ENCODE measurements at regions not wholly inside any gene's neighbourhood (a gene's known extent, or its start where the extent isn't known, plus 50 kb on each side); places are given as distances from the start of the nearest gene placed in this dataset.
A peak's percentile ranks its signal among the peaks of the same experiment; 100 is the strongest.

DNA sequence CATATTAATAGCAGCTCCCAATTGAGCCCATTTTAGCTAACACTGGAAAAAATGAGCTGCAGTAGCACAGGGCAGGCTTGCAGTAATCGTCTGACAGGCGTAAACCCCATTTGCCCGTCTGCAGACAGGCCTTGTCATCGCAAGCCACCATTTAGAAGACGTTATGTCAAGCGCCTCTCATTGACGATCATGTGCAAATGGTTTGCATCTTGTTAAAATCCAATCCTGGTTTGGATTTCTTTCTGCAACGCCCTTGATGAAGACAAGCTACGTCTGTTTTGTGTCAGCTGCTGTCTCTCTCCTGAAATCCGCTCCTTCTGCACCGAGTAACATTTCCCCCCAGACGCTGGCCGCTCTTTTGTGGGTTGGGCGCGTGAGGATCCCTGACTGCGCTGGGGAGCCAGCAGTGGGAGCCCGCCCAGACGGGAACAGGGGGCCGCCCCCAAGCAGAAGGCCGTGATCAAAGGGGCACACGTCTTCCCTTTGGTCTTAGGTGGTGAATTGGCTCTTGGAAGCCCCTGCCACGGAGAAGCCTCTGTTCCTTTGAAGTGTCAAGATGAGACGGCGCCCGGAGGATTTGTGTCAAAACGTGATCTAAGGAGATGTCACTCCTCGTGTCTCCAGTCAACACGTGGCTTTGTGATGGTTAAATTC, 84.2 kb upstream of the GPC1 start:
- H3K27ac ChIP-seq (ENCODE audit: low read depth, low read length) = peak overlapping the region; percentile 25
- H3K27me3 ChIP-seq (ENCODE audit: control insufficient read depth, insufficient read depth, low read length) = no peaks in the 10 kb centered on the region
- H3K4me1 ChIP-seq (ENCODE audit: control insufficient read depth, insufficient read depth, low read length) = peaks cover 15% of the 10 kb centered on the region
- H3K36me3 ChIP-seq (ENCODE audit: control insufficient read depth, insufficient read depth, low read length) = no peaks in the 10 kb centered on the region
- H3K4me3 ChIP-seq (ENCODE audit: low read length) = no peak overlapping the region
- no peak overlapping the region for H3K9ac ChIP-seq (ENCODE audit: low read length)

DNA sequence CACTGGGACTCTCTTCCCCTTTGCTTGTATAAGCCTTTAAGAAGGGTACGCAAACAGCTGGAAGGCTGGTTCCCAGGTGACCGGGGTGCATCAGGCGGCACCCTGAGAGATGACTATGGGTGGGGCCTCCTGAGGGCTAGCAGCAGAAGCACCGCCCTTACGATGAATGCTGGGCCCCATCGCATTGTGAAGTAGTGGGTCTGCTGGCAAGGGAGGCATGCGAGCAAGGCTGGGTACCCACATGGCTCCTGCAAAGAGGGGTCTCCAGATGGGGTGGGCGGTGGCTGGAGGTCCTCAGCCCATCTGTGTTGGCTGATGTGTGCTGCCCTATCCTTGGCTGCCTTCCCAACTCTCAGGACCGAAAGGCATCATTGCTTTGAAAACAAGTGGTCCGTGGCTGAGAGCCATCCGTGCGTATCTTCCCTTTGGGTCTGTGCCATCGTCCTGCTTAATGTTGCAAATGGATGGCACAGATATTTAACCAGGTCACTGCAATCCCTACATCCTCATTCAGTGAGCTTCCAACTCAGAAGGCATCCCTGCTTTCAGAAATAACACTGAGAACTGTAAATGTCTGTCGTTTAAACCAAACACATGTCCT, 83.5 kb upstream of the GPC1 start:
- H3K36me3 ChIP-seq (ENCODE audit: control insufficient read depth, insufficient read depth, low read length) = no peaks in the 10 kb centered on the region
- H3K27ac ChIP-seq (ENCODE audit: low read depth, low read length) = peak overlapping the region; percentile 27
- no peaks in the 10 kb centered on the region for H3K27me3 ChIP-seq (ENCODE audit: control insufficient read depth, insufficient read depth, low read length)
- peaks cover 15% of the 10 kb centered on the region for H3K4me1 ChIP-seq (ENCODE audit: control insufficient read depth, insufficient read depth, low read length)
- H3K4me3 ChIP-seq (ENCODE audit: low read length) = no peak overlapping the region
- H3K9ac ChIP-seq (ENCODE audit: low read length) = no peak overlapping the region

DNA sequence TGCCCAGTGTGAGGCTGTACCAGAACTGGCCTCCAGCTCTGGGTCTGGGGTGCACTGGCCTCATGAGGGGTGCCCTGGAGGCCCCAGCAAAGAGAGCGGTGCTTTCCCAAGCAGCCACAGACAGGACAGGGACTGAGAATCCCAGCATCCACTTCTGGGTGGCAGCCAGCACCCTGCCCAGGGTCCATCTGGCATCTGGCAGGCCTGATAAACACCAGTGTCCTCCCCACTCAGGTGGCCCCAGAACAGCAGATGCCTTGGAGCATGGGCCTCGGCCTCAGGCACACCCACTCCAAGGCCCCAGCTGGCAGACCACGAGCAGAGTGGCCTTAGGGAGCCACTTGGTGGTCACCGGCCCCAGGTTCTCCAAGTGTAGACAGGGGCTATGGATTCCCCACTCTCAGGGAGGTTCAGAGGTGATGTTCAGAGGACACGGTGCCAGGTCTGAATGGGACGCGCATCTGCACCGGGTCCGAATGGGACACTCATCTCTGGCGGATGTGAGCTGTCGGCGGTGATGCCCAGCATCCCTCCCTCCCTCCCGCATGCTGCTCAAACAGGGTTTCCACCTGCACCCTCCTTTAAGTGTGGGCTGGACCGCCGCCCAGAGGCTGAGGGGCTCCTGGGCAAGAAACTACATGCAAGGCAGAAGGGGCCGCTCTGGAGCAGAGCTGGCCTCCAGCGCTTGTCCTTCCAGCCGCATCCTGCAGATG, 82.2 kb upstream of the GPC1 start:
- no peak overlapping the region for H3K4me3 ChIP-seq (ENCODE audit: low read length)
- H3K27ac ChIP-seq (ENCODE audit: low read depth, low read length) = no peak overlapping the region
- no peaks in the 10 kb centered on the region for H3K36me3 ChIP-seq (ENCODE audit: control insufficient read depth, insufficient read depth, low read length)
- H3K4me1 ChIP-seq (ENCODE audit: control insufficient read depth, insufficient read depth, low read length) = peaks cover 15% of the 10 kb centered on the region
- H3K9ac ChIP-seq (ENCODE audit: low read length) = no peak overlapping the region
- no peaks in the 10 kb centered on the region for H3K27me3 ChIP-seq (ENCODE audit: control insufficient read depth, insufficient read depth, low read length)

DNA sequence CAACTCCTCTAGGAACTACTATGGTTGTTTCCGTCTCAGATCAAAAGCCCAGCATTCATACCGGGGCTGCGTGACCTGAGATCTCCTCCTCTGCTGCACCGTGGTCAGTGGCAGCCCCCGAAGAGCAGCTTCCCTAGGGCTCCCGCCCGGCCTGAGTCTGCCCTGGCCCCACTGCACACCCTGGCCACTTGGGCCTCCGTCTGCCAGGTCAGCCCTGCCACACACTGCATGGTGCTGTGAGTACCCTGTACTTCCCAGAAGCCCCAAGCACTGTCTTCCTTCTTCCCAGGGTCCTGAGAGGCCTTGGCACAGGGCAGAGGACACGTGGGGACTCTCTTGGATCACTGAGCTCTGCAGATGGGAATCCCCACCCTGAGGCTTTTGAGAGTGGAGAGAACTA, 81.5 kb upstream of the GPC1 start:
- H3K4me1 ChIP-seq (ENCODE audit: control insufficient read depth, insufficient read depth, low read length) = peaks cover 15% of the 10 kb centered on the region
- no peak overlapping the region for H3K27ac ChIP-seq (ENCODE audit: low read depth, low read length)
- H3K36me3 ChIP-seq (ENCODE audit: control insufficient read depth, insufficient read depth, low read length) = no peaks in the 10 kb centered on the region
- H3K9ac ChIP-seq (ENCODE audit: low read length) = no peak overlapping the region
- H3K4me3 ChIP-seq (ENCODE audit: low read length) = no peak overlapping the region
- H3K27me3 ChIP-seq (ENCODE audit: control insufficient read depth, insufficient read depth, low read length) = no peaks in the 10 kb centered on the region

DNA sequence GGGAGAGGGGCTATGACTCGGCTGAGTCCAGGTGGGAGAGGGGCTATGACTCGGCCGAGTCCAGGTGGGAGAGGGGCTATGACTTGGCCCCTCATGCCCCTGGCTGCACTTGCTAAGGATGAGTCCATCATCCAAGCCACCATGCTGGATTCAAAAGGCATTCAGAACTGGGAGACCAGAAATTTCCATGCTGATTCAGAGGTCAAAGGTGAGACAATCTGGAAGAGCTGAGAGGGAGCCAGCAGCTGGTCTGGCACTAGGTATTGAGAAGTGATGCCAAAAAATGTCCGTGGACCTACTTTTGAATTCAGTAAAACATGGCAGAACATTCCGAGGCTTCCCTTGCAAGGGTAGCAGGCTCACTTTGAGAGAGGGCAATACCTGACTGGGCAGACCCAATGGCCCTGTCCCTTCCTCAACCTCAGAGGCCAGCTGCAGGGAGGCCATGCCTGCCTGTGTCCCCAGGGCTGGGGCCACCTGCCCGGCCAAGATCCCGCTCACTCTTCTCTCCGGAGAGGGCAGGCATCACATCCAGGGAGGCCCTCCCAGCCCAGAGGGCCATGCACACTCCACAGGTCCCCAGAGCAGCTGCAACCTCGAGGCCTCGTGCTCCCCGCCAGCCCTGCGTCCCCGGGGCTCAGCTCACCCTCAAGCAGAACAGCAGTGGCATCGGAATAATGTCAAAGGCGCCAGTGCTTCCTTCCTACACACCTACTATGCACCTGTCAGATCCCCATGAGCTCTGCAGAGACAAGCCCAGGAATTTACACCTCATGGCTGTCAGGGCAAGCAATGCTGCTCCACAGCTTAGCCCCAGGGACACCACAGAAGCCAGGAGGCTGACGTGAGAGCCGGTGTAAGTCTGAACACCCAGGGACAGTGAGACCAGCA, 80.2 kb upstream of the GPC1 start:
- H3K9ac ChIP-seq (ENCODE audit: low read length) = no peak overlapping the region
- H3K4me3 ChIP-seq (ENCODE audit: low read length) = no peak overlapping the region
- peaks cover 15% of the 10 kb centered on the region for H3K4me1 ChIP-seq (ENCODE audit: control insufficient read depth, insufficient read depth, low read length)
- no peak overlapping the region for H3K27ac ChIP-seq (ENCODE audit: low read depth, low read length)
- no peaks in the 10 kb centered on the region for H3K27me3 ChIP-seq (ENCODE audit: control insufficient read depth, insufficient read depth, low read length)
- H3K36me3 ChIP-seq (ENCODE audit: control insufficient read depth, insufficient read depth, low read length) = no peaks in the 10 kb centered on the region

DNA sequence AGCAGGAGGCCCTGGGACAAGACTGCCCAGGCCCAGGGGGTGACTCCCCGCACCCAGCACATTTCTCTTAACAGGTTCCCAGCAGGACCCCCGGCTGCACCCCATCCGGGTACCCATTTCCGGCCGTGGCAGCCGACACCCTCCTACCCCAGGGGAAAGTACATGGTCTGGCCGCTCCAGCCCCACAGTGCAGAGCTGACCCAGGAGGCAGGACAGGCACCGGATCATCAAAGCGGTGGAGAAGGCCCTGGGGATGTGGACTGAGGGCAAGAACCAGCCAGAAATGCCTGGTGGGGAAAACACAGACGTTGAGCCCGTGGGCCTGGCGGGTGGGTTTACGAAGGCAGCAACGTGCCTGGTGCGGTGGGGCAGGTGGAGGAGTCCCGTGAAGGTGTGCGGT, 79.5 kb upstream of the GPC1 start:
- Histone ChIP-seq H3K27me3 (ENCODE audit: control insufficient read depth, insufficient read depth, low read length) (no peaks in the 10 kb centered on the region), H3K27ac (ENCODE audit: low read depth, low read length) (no peak overlapping the region), H3K4me3 (ENCODE audit: low read length) (no peak overlapping the region), H3K9ac (ENCODE audit: low read length) (no peak overlapping the region), H3K4me1 (ENCODE audit: control insufficient read depth, insufficient read depth, low read length) (peaks cover 10% of the 10 kb centered on the region), H3K36me3 (ENCODE audit: control insufficient read depth, insufficient read depth, low read length) (no peaks in the 10 kb centered on the region)

DNA sequence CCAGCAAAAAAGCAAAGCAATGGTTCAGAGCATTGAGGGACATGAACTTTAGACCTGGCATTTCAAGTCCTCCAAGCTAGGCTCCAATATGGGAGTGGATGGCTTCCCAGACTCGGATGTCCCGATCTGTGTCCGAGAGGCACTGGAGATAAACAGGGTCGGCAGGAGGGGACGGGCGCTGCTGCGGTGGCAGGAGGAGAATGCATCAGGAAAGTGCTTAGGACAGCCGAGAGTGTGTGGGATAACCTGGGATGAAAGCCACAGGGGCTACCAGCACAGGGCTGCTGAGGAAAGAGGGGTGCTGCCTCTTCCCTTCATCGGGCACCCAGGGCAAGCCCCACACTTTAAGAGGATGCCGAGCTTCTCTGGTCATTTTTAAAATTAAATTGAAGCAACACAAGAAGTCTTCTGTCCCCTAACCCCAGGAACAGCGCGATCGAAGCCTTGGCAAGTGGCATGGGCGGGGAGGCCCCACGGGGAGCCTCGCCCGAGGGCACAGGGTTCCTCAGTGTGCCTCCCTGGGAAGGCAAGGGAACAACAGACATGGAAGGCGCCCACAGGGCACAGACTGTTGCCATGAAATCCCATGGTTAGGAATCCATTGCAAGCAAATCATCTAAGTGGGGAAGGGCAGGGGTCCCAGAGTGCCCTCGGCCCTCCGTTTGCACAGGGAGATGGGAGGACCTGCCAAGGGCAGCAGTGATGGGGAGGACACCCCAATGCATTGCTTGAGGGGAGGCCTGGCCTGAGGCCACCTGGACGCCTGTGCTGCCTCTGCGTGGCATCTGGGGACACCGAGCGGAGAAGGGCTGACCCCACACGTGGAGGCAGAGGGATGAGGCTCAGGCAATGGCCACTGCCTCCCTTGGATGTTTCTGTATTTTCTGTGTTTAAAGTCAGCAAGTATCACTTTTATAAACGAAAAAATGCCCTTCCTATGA, 78.5 kb upstream of the GPC1 start:
- no peak overlapping the region for H3K27ac ChIP-seq (ENCODE audit: low read depth, low read length)
- peaks cover 3% of the 10 kb centered on the region for H3K4me1 ChIP-seq (ENCODE audit: control insufficient read depth, insufficient read depth, low read length)
- H3K4me3 ChIP-seq (ENCODE audit: low read length) = no peak overlapping the region
- no peak overlapping the region for H3K9ac ChIP-seq (ENCODE audit: low read length)
- no peaks in the 10 kb centered on the region for H3K27me3 ChIP-seq (ENCODE audit: control insufficient read depth, insufficient read depth, low read length)
- H3K36me3 ChIP-seq (ENCODE audit: control insufficient read depth, insufficient read depth, low read length) = no peaks in the 10 kb centered on the region

DNA sequence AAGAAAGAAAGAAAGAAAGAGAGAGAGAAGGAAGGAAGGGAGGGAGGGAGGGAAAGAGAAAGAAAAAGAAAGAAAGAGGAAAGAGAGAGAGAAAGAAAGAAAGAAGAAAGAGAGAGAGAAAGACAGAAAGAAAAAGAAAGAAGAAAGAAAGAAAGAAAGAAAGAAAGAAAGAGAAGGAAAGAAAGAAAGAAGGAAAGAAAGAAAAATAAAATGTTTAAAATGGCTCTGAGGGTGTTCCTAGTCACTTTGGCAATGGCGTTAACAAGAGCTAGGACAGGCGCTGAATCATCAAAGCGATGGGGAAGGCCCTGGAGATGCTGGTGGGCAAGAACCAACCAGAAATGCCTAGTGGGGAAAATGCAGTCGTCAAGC, 77.8 kb upstream of the GPC1 start:
- Histone ChIP-seq H3K4me1 (ENCODE audit: control insufficient read depth, insufficient read depth, low read length) (no peaks in the 10 kb centered on the region), H3K36me3 (ENCODE audit: control insufficient read depth, insufficient read depth, low read length) (no peaks in the 10 kb centered on the region), H3K4me3 (ENCODE audit: low read length) (no peak overlapping the region), H3K27ac (ENCODE audit: low read depth, low read length) (no peak overlapping the region), H3K27me3 (ENCODE audit: control insufficient read depth, insufficient read depth, low read length) (no peaks in the 10 kb centered on the region), H3K9ac (ENCODE audit: low read length) (no peak overlapping the region)

DNA sequence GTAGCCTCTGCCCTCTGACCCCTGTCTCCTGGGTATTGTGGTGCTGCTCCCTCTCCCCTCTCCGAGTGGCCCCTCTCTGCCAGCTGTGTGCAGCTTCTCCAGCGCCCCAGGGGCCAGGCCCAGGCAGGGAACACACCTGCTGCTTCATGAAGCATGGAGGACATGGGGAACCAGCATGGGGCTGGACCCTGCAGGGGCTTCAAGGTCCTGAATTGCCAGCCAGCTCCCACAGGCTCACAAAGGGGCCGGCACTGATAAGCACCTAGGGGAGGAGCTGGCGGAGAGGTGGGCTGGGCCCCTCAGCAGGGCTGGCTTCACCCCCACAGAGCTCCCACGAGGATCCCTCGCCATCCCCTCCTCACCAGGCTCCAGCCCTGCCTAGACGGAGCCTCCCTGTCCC, 77.4 kb upstream of the GPC1 start:
- Histone ChIP-seq H3K27ac (ENCODE audit: low read depth, low read length) (no peak overlapping the region), H3K9ac (ENCODE audit: low read length) (no peak overlapping the region), H3K27me3 (ENCODE audit: control insufficient read depth, insufficient read depth, low read length) (no peaks in the 10 kb centered on the region)

DNA sequence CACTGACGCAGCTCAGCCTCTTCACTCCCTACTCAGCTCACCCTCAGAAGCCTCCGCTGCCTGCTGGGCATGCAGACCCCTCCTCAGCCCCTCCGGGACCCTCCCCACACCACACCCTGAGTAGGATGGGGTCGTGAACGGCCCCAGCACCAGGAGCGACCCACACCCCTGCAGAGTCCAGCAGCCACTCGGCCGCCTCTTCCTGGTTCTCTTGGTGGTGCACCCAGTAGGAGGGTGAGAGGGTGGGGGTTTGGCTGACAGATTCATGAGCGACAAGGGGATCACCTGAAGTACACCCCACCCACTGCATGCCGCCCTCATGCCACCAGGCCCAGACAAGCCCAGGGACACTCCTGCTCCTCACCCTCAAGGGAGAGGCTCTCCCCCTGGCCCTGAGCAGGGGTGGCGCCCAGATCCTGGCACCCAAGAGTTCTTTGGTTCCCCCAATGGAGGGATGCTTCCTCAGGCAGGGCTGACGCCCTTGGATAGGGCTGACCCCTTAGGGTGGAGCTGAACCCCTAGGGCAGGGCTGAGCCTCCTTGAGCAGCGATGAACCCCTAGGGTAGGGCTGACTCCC, 76.6 kb upstream of the GPC1 start:
- no peak overlapping the region for H3K27ac ChIP-seq (ENCODE audit: low read depth, low read length)
- no peak overlapping the region for H3K4me3 ChIP-seq (ENCODE audit: low read length)
- no peak overlapping the region for H3K9ac ChIP-seq (ENCODE audit: low read length)
- H3K27me3 ChIP-seq (ENCODE audit: control insufficient read depth, insufficient read depth, low read length) = no peaks in the 10 kb centered on the region
- H3K36me3 ChIP-seq (ENCODE audit: control insufficient read depth, insufficient read depth, low read length) = no peaks in the 10 kb centered on the region
- H3K4me1 ChIP-seq (ENCODE audit: control insufficient read depth, insufficient read depth, low read length) = no peaks in the 10 kb centered on the region

More for the DNA sequence above, 77.4 kb upstream of the GPC1 start:
- Histone ChIP-seq H3K4me3 (ENCODE audit: low read length) (no peak overlapping the region), H3K36me3 (ENCODE audit: control insufficient read depth, insufficient read depth, low read length) (no peaks in the 10 kb centered on the region), H3K4me1 (ENCODE audit: control insufficient read depth, insufficient read depth, low read length) (no peaks in the 10 kb centered on the region)

DNA sequence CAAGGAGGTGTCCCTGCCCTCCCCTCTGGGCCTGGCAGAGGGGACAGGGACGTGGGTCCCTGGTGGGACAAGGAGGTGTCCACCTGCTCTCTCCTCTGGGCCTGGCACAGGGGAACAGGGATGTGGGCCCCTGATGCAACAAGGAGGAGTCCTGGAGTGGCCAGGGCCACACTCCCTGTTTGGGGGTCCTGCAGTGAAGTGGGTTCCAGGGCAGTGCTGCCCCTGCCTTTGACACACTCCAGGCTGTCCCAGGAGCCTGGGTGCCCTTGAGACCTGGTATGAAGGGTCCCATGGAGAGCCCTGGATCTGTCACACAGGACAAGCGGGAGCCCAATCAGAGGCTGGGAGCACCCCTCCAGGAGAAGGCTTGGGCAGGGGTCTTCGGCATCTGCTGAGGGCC, 75.8 kb upstream of the GPC1 start:
- Histone ChIP-seq H3K4me1 (ENCODE audit: control insufficient read depth, insufficient read depth, low read length) (no peaks in the 10 kb centered on the region), H3K27me3 (ENCODE audit: control insufficient read depth, insufficient read depth, low read length) (no peaks in the 10 kb centered on the region), H3K36me3 (ENCODE audit: control insufficient read depth, insufficient read depth, low read length) (no peaks in the 10 kb centered on the region), H3K4me3 (ENCODE audit: low read length) (no peak overlapping the region), H3K9ac (ENCODE audit: low read length) (no peak overlapping the region), H3K27ac (ENCODE audit: low read depth, low read length) (no peak overlapping the region)

Measured in rectal smooth muscle tissue (tissue), 1 donor.